Esophagus squamous epithelium (tissue), 5 donors: ENCODE measurements at regions not wholly inside any gene's neighbourhood (a gene's known extent, or its start where the extent isn't known, plus 50 kb on each side); places are given as distances from the start of the nearest gene placed in this dataset.

Experiments used
- DNase-seq: peaks from one replicate; lab custom pipeline; 2025; lab: John Stamatoyannopoulos, UW
- H3K27ac ChIP-seq, 4 donors: fragments of 200-600 bp; sonication (generic); one replicate each; pipeline ENCODE4 v1.5.1; 2016 to 2019; ENCODE audit warnings: mild to moderate bottlenecking in 1 of 4
- H3K27me3 ChIP-seq, 4 donors: fragments of 200-600 bp; sonication (generic); 1 replicate in 3 of 4; 2 replicates in 1 of 4; pipeline versions ENCODE4 v1.5.1 to v1.6.0; 2017 to 2021; ENCODE audit warnings: antibody characterized with exemption in 1 of 4
- H3K36me3 ChIP-seq, 3 donors: fragments of 200-600 bp; sonication (generic); one replicate each; pipeline ENCODE4 v1.5.1; 2016 to 2019
- H3K4me1 ChIP-seq, 3 donors: fragments of 200-600 bp; sonication (generic); one replicate each; pipeline ENCODE4 v1.5.1; 2017 to 2019
- H3K4me3 ChIP-seq, 4 donors: fragments of 200-600 bp; sonication (generic); 1 replicate in 3 of 4; 2 replicates in 1 of 4; pipeline ENCODE4 v1.5.1; 2016 to 2019; ENCODE audit warnings: mild to moderate bottlenecking in 2 of 4, moderate library complexity in 1 of 4
- H3K9me3 ChIP-seq, 3 donors: fragments of 200-600 bp; sonication (generic); one replicate each; pipeline ENCODE4 v1.5.1; 2016 to 2019
- POLR2A ChIP-seq, 4 donors: fragments of 450-650 bp; IDR thresholded peaks; one replicate each; pipeline ENCODE4 v1.6.1; 2017; ENCODE audit warnings: antibody characterized with exemption in 4 of 4, mild to moderate bottlenecking in 4 of 4, moderate library complexity in 3 of 4
- WGBS, 2 donors: methylation state at CpG; one replicate each; pipeline ENCODE4 v1.1.5; 2018; 5-methylcytosine and 5-hydroxymethylcytosine counted together
- intact Hi-C: fragments of 100-400 bp; cut with DNase I; formaldehyde crosslinking; loops from one replicate; pipeline ENCODE4 v1.15.0; 2022
- TF ChIP-seq, protein P1 (sequence below), 6 experiments: fragments of 450-650 bp in 4 of 6; fragments of 200-600 bp in 2 of 6; sonication (generic) in 2 of 6; IDR thresholded peaks; one replicate each; pipeline ENCODE4 v1.5.1; 2016 to 2019; ENCODE audit warnings: antibody characterized with exemption in 6 of 6, mild to moderate bottlenecking in 4 of 6, moderate library complexity in 4 of 6
- donor health status: DM: yes; HTN: yes; CAD: no.

DNA sequence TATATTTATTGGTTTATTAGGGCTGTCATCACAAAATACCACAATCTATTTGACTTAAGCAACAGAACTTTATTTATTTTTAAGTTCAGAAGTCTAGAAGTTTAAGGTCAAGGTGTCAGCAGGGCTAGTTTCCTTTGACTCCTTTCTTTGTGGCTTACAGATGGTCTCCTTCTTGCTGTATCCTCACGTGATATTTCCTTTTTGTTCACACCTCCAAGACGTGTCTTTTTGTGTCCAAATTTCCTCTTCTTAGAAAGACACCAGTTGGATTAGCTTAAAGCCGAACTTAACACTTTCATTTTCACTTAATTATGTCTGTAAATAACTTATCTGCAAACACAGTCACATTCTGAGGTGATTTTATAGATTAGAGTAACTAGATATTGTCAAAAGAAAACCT lies 631.4 kb upstream of the POT1 start:
- Histone ChIP-seq H3K9me3 (no peaks in the 10 kb centered on the region), H3K27ac (no peak overlapping the region), H3K36me3 (no peaks in the 10 kb centered on the region), H3K4me1 (no peaks in the 10 kb centered on the region), H3K4me3 (peak overlapping the region in 1 of 4 donors; percentile 14), H3K27me3 (no peaks in the 10 kb centered on the region)
- WGBS, 2 donors: 10% methylated on average over 3 of the region's 3 CpGs
- no peak for TF ChIP-seq POLR2A (IDR thresholded peaks at IDR 0.05)
- TF ChIP-seq, protein P1, sequence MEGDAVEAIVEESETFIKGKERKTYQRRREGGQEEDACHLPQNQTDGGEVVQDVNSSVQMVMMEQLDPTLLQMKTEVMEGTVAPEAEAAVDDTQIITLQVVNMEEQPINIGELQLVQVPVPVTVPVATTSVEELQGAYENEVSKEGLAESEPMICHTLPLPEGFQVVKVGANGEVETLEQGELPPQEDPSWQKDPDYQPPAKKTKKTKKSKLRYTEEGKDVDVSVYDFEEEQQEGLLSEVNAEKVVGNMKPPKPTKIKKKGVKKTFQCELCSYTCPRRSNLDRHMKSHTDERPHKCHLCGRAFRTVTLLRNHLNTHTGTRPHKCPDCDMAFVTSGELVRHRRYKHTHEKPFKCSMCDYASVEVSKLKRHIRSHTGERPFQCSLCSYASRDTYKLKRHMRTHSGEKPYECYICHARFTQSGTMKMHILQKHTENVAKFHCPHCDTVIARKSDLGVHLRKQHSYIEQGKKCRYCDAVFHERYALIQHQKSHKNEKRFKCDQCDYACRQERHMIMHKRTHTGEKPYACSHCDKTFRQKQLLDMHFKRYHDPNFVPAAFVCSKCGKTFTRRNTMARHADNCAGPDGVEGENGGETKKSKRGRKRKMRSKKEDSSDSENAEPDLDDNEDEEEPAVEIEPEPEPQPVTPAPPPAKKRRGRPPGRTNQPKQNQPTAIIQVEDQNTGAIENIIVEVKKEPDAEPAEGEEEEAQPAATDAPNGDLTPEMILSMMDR (IDR thresholded peaks at IDR 0.05): no peak
- intact Hi-C loops: no loop called here
- no peak for DNase-seq

DNA sequence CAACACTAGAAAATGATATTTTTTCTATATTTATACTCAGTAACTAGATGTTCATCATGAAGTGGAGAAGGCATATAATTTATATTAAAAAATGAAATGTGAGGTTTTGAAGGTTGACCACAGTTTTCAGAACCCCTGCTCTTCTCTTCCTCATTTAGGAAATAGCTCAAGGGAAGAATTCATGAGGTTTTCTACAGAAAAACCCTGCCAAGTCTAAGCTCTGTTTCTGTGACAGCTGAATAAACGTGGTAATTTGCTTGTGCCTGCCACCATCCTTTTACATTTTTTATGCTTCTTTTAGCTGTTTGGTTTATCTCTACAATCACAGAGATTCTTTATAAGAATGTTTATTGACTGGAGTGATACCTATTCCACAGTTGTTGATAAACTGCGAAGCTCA lies 630.3 kb upstream of the POT1 start:
- no peak overlapping the region for H3K27ac ChIP-seq
- H3K4me3 ChIP-seq: no peak overlapping the region
- 24 to 59% methylated on average over 2 of the region's 2 CpGs for WGBS, 2 donors
- no peaks in the 10 kb centered on the region for H3K27me3 ChIP-seq
- DNase-seq: no peak
- TF ChIP-seq, protein P1 (IDR thresholded peaks at IDR 0.05): no peak
- no peak for TF ChIP-seq POLR2A (IDR thresholded peaks at IDR 0.05)
- no peaks in the 10 kb centered on the region for H3K36me3 ChIP-seq
- no peaks in the 10 kb centered on the region for H3K4me1 ChIP-seq
- no peaks in the 10 kb centered on the region for H3K9me3 ChIP-seq
- intact Hi-C loops: no loop called here

DNA sequence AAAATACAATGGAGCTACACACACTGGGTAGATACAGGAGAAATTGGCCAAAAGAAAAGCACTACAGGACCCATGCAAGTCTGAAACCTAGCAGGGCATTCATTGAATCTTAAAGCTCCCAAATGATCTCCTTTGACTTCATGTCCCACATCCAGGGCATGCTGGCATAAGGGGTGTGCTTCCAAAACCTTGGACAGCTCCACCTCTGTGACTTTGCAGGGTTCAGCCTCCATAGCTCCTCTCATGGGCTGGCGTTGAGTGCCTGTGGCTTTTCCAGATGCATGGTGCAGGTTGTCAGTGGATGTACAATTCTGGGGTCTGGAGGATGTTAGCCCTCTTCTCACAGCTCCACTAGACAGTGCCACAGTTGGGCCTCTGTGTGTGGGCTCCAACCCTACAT lies 626.3 kb upstream of the POT1 start:
- WGBS, 2 donors: 67% methylated on average over 1 of the region's 1 CpG; no CpG with 5 or more reads in 1 of the 2 donors
- no peak for DNase-seq
- TF ChIP-seq, protein P1 (IDR thresholded peaks at IDR 0.05): no peak
- TF ChIP-seq POLR2A (IDR thresholded peaks at IDR 0.05): no peak

GRCh38 chr7:125551008-125551407 lies 621.4 kb upstream of the POT1 start:
- intact Hi-C loops: no loop called here
- H3K4me3 ChIP-seq: no peak overlapping the region
- no peaks in the 10 kb centered on the region for H3K36me3 ChIP-seq
- no peak for TF ChIP-seq POLR2A (IDR thresholded peaks at IDR 0.05)
- TF ChIP-seq, protein P1 (IDR thresholded peaks at IDR 0.05): no peak
- DNase-seq: no peak
- peaks cover 0 to 4% (median 0%) of the 10 kb centered on the region in 3 donors for H3K9me3 ChIP-seq
- H3K4me1 ChIP-seq: no peaks in the 10 kb centered on the region
- WGBS, 2 donors: 72 to 81% methylated on average over 4 to 5 of the region's 5 CpGs
- no peak overlapping the region for H3K27ac ChIP-seq
- H3K27me3 ChIP-seq: no peaks in the 10 kb centered on the region

More for the DNA sequence above, 626.3 kb upstream of the POT1 start:
- no peaks in the 10 kb centered on the region for H3K27me3 ChIP-seq
- H3K27ac ChIP-seq: no peak overlapping the region
- no peaks in the 10 kb centered on the region for H3K4me1 ChIP-seq
- H3K9me3 ChIP-seq: no peaks in the 10 kb centered on the region
- intact Hi-C loops: no loop called here
- H3K36me3 ChIP-seq: no peaks in the 10 kb centered on the region
- H3K4me3 ChIP-seq: no peak overlapping the region

- intact Hi-C loops: no loop called here
- WGBS, 2 donors: 29 to 88% methylated on average over 2 of the region's 2 CpGs
- Histone ChIP-seq H3K27me3 (no peaks in the 10 kb centered on the region), H3K4me1 (no peaks in the 10 kb centered on the region), H3K27ac (no peak overlapping the region), H3K9me3 (peaks cover 0 to 4% (median 0%) of the 10 kb centered on the region in 3 donors), H3K4me3 (no peak overlapping the region), H3K36me3 (no peaks in the 10 kb centered on the region)
- TF ChIP-seq, protein P1 (IDR thresholded peaks at IDR 0.05): no peak
- no peak for TF ChIP-seq POLR2A (IDR thresholded peaks at IDR 0.05)
- DNase-seq: no peak
Observed at GRCh38 chr7:125547505-125547904, 617.9 kb upstream of the POT1 start.
